HEK293T (cell line): ENCODE measurements at regions not wholly inside any gene's neighbourhood (a gene's known extent, or its start where the extent isn't known, plus 50 kb on each side); places are given as distances from the start of the nearest gene placed in this dataset.

ENCODE experiments used
- BHLHE40 ChIP-seq: fragments of 450-650 bp; IDR thresholded peaks from 2 replicates; pipeline ENCODE4 v1.6.1; 2016; ENCODE audit warnings: mild to moderate bottlenecking, moderate library complexity, borderline replicate concordance
- SP1 ChIP-seq: fragments of 450-650 bp; IDR thresholded peaks from 2 replicates; pipeline ENCODE4 v1.6.1; 2017
- SUZ12 ChIP-seq: fragments of 450-650 bp; IDR thresholded peaks from 2 replicates; pipeline ENCODE4 v1.6.1; 2016; ENCODE audit warnings: mild to moderate bottlenecking

- TF ChIP-seq SP1 (no peak), BHLHE40 (no peak), SUZ12 (no peak)
Observed at GRCh38 chr1:193625255-193625654, 438.8 kb upstream of the B3GALT2 start.
